Thyroid gland (tissue), 4 donors: ENCODE measurements at regions not wholly inside any gene's neighbourhood (a gene's known extent, or its start where the extent isn't known, plus 50 kb on each side); places are given as distances from the start of the nearest gene placed in this dataset.
"Not testable (repeated sequence)": the region's sequence is repeated elsewhere in the genome, so short reads cannot be mapped to it uniquely, and the experiment has no call there.

Experiments used
- DNase-seq, 2 donors: peaks; one replicate each; pipeline ENCODE4 v3.0.0-alpha.2; 2019
- H3K27ac ChIP-seq, 3 donors: fragments of 200-600 bp; sonication (generic); 1 replicate in 2 of 3; 2 replicates in 1 of 3; pipeline ENCODE4 v1.5.1; 2016 to 2019; ENCODE audit warnings: mild to moderate bottlenecking in 1 of 3, moderate library complexity in 1 of 3
- H3K27me3 ChIP-seq: fragments of 200-600 bp; sonication (generic); one replicate; pipeline ENCODE4 v1.5.1; 2019
- H3K36me3 ChIP-seq, 2 donors: fragments of 200-600 bp; sonication (generic); one replicate each; pipeline ENCODE4 v1.5.1; 2016 to 2019
- H3K4me1 ChIP-seq, 2 donors: fragments of 200-600 bp; sonication (generic); one replicate each; pipeline ENCODE4 v1.5.1; 2017 to 2019
- H3K4me3 ChIP-seq, 3 donors: fragments of 200-600 bp; sonication (generic); replicated peaks in 1 of 3; 1 replicate in 2 of 3; 2 replicates in 1 of 3; pipeline ENCODE4 v1.5.1; 2016; ENCODE audit warnings: mild to moderate bottlenecking in 1 of 3
- H3K9me3 ChIP-seq: fragments of 200-600 bp; sonication (generic); one replicate; pipeline ENCODE4 v1.5.1; 2017
- CTCF ChIP-seq, 6 experiments: fragments of 200-600 bp in 3 of 6; fragments of 450-650 bp in 3 of 6; sonication (generic) in 3 of 6; IDR thresholded peaks; one replicate each; pipeline ENCODE4 v1.5.1; 2016 to 2019; ENCODE audit warnings: antibody characterized with exemption in 6 of 6, mild to moderate bottlenecking in 2 of 6, inconsistent platforms in 1 of 6, moderate library complexity in 1 of 6
- POLR2A ChIP-seq, 2 donors: fragments of 450-650 bp; IDR thresholded peaks; one replicate each; pipeline ENCODE4 v1.6.1; 2017; ENCODE audit warnings: antibody characterized with exemption in 2 of 2, mild to moderate bottlenecking in 2 of 2, moderate library complexity in 1 of 2
- WGBS, 2 donors: methylation state at CpG; one replicate each; pipeline ENCODE4 v1.1.5; 2017; 5-methylcytosine and 5-hydroxymethylcytosine counted together
- intact Hi-C: fragments of 100-400 bp; cut with DNase I; formaldehyde crosslinking; loops from one replicate; pipeline ENCODE4 v1.15.1; 2023

GRCh38 chr7:121620206-121620605 lies 224.1 kb upstream of the FAM3C start:
- H3K27ac ChIP-seq: no peak overlapping the region
- DNase-seq: no peak
- WGBS, 2 donors: 74 to 76% methylated on average over 3 of the region's 3 CpGs
- H3K27me3 ChIP-seq: no peaks in the 10 kb centered on the region
- TF ChIP-seq CTCF (IDR thresholded peaks at IDR 0.05) (no peak), POLR2A (IDR thresholded peaks at IDR 0.05) (no peak)
- H3K36me3 ChIP-seq: no peaks in the 10 kb centered on the region
- H3K9me3 ChIP-seq: no peaks in the 10 kb centered on the region
- no peaks in the 10 kb centered on the region for H3K4me1 ChIP-seq
- intact Hi-C loops: no loop called here
- no peak overlapping the region for H3K4me3 ChIP-seq

GRCh38 chr7:121618182-121618581 lies 222.1 kb upstream of the FAM3C start:
- Histone ChIP-seq H3K27me3 (no peaks in the 10 kb centered on the region), H3K9me3 (no peaks in the 10 kb centered on the region), H3K4me3 (no peak overlapping the region), H3K36me3 (no peaks in the 10 kb centered on the region), H3K27ac (no peak overlapping the region), H3K4me1 (no peaks in the 10 kb centered on the region)
- WGBS, 2 donors: 84 to 85% methylated on average over 2 of the region's 2 CpGs
- intact Hi-C loops: no loop called here
- TF ChIP-seq CTCF (IDR thresholded peaks at IDR 0.05): no peak
- DNase-seq: no peak

DNA sequence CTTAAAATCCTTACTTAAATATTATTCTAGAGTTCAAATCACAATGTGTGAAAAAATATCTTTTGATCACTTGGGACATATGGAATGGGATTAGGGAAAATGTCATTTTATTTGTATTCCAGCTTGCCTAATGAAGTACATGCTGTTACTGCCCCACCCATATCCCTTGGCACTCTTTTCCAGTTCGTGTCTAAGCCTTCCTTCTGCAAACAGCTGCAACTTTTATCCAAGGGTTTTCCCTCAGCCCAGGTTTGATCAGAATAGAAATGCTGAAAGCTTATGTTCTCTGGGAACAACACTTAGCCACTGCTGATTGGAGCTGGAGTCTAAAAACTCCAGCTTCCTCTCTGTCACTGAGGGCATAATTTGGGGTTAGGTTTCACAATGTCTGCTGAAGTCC lies 214.1 kb upstream of the FAM3C start:
- Histone ChIP-seq H3K9me3 (no peaks in the 10 kb centered on the region), H3K36me3 (no peaks in the 10 kb centered on the region), H3K4me3 (no peak overlapping the region), H3K27ac (no peak overlapping the region), H3K27me3 (no peaks in the 10 kb centered on the region), H3K4me1 (no peaks in the 10 kb centered on the region)
- DNase-seq: no peak
- intact Hi-C loops: no loop called here
- WGBS, 2 donors: 18 to 21% methylated on average over 1 of the region's 1 CpG
- TF ChIP-seq CTCF (IDR thresholded peaks at IDR 0.05) (no peak), POLR2A (IDR thresholded peaks at IDR 0.05) (no peak)

- H3K4me1 ChIP-seq: peaks cover 3 to 6% of the 10 kb centered on the region in 2 donors
- H3K27me3 ChIP-seq: no peaks in the 10 kb centered on the region
- intact Hi-C loops: no loop called here
- no peaks in the 10 kb centered on the region for H3K36me3 ChIP-seq
- no peak overlapping the region for H3K27ac ChIP-seq
- no peak for DNase-seq
- TF ChIP-seq CTCF (IDR thresholded peaks at IDR 0.05): no peak
- no peak for TF ChIP-seq POLR2A (IDR thresholded peaks at IDR 0.05)
- H3K4me3 ChIP-seq: no peak overlapping the region
- H3K9me3 ChIP-seq: no peaks in the 10 kb centered on the region
Observed at GRCh38 chr7:121609208-121609607, 213.1 kb upstream of the FAM3C start.

- Histone ChIP-seq H3K4me1 (peaks cover 3 to 10% of the 10 kb centered on the region in 2 donors), H3K4me3 (no peak overlapping the region), H3K27ac (no peak overlapping the region), H3K27me3 (no peaks in the 10 kb centered on the region), H3K36me3 (no peaks in the 10 kb centered on the region), H3K9me3 (no peaks in the 10 kb centered on the region)
- no peak for TF ChIP-seq CTCF (IDR thresholded peaks at IDR 0.05)
- TF ChIP-seq POLR2A (IDR thresholded peaks at IDR 0.05): no peak
- no peak for DNase-seq
- WGBS, 2 donors: 76 to 80% methylated on average over 6 of the region's 6 CpGs
- intact Hi-C loops: no loop called here
Observed at GRCh38 chr7:121608785-121609184, 212.7 kb upstream of the FAM3C start.

- H3K27ac ChIP-seq, H3K9me3 ChIP-seq, H3K4me3 ChIP-seq, H3K27me3 ChIP-seq, H3K36me3 ChIP-seq, DNase-seq, intact Hi-C loops: not testable (repeated sequence)
- peaks cover 3 to 14% of the 10 kb centered on the region in 2 donors for H3K4me1 ChIP-seq
- WGBS, 2 donors: 85 to 86% methylated on average over 2 of the region's 2 CpGs
Observed at GRCh38 chr7:121608183-121608582, 212.1 kb upstream of the FAM3C start.
